ENCODE measurements at regions not wholly inside any gene's neighbourhood (a gene's known extent, or its start where the extent isn't known, plus 50 kb on each side); places are given as distances from the start of the nearest gene placed in this dataset.

GRCh38 chr9:86747711-86748110 lies 199.6 kb downstream of the GAS1 start:
- no peak overlapping the region for H3K4me3 ChIP-seq
- no peak overlapping the region for H3K27ac ChIP-seq

- Histone ChIP-seq H3K27ac (peak overlapping the region in 5 of 21 experiments; percentile 4 to 59 (median 38)), H3K4me3 (no peak overlapping the region)
Observed at GRCh38 chr9:86741311-86742208, 205.7 kb downstream of the GAS1 start.

GRCh38 chr9:86735772-86736458 lies 211.4 kb downstream of the GAS1 start:
- Histone ChIP-seq H3K4me3 (no peak overlapping the region), H3K27ac (no peak overlapping the region)

GRCh38 chr9:86734771-86735170 lies 212.5 kb downstream of the GAS1 start:
- peak overlapping the region in 3 of 21 experiments; percentile 21 to 51 (median 33) for H3K27ac ChIP-seq

GRCh38 chr9:86733929-86734328 lies 213.4 kb downstream of the GAS1 start:
- Histone ChIP-seq H3K4me3 (no peak overlapping the region), H3K27ac (peak overlapping the region in 1 of 21 experiments; percentile 42)

More at GRCh38 chr9:86734771-86735170, 212.5 kb downstream of the GAS1 start:
- H3K4me3 ChIP-seq = no peak overlapping the region

GRCh38 chr9:86732514-86733171 lies 214.7 kb downstream of the GAS1 start:
- Histone ChIP-seq H3K27ac (peak overlapping the region in 10 of 21 experiments; percentile 1 to 68 (median 47)), H3K4me3 (no peak overlapping the region)

- no peak overlapping the region for H3K4me3 ChIP-seq
- peak overlapping the region in 7 of 21 experiments; percentile 3 to 68 (median 60) for H3K27ac ChIP-seq
Observed at GRCh38 chr9:86731511-86732063, 215.7 kb downstream of the GAS1 start.

GRCh38 chr9:86730163-86730928 lies 217.0 kb downstream of the GAS1 start:
- Histone ChIP-seq H3K27ac (no peak overlapping the region), H3K4me3 (no peak overlapping the region)

GRCh38 chr9:86724529-86724928 lies 222.8 kb downstream of the GAS1 start:
- Histone ChIP-seq H3K27ac (no peak overlapping the region), H3K4me3 (no peak overlapping the region)

- peak overlapping the region in 17 of 21 experiments; percentile 32 to 87 (median 71) for H3K27ac ChIP-seq
Observed at GRCh38 chr9:86723346-86723745, 224.0 kb downstream of the GAS1 start.

GRCh38 chr9:86722706-86723075 lies 224.6 kb downstream of the GAS1 start:
- H3K27ac ChIP-seq = peak overlapping the region in 18 of 21 experiments; percentile 7 to 87 (median 74)

More at GRCh38 chr9:86723346-86723745, 224.0 kb downstream of the GAS1 start:
- no peak overlapping the region for H3K4me3 ChIP-seq

GRCh38 chr9:86721843-86722705 lies 225.2 kb downstream of the GAS1 start:
- Histone ChIP-seq H3K27ac (peak overlapping the region in 20 of 21 experiments; percentile 30 to 87 (median 72)), H3K4me3 (no peak overlapping the region)

More at GRCh38 chr9:86722706-86723075, 224.6 kb downstream of the GAS1 start:
- no peak overlapping the region for H3K4me3 ChIP-seq

- peak overlapping the region in 19 of 21 experiments; percentile 4 to 87 (median 60) for H3K27ac ChIP-seq
Observed at GRCh38 chr9:86721226-86721781, 226.0 kb downstream of the GAS1 start.

GRCh38 chr9:86720639-86721225 lies 226.6 kb downstream of the GAS1 start:
- Histone ChIP-seq H3K4me3 (no peak overlapping the region), H3K27ac (peak overlapping the region in 15 of 21 experiments; percentile 26 to 87 (median 66))

More at GRCh38 chr9:86721226-86721781, 226.0 kb downstream of the GAS1 start:
- H3K4me3 ChIP-seq = no peak overlapping the region

- no peak overlapping the region for H3K4me3 ChIP-seq
- peak overlapping the region in 2 of 21 experiments; percentile 15 to 39 for H3K27ac ChIP-seq
Observed at GRCh38 chr9:86718388-86719049, 228.8 kb downstream of the GAS1 start.

GRCh38 chr9:86716326-86716922 lies 230.9 kb downstream of the GAS1 start:
- Histone ChIP-seq H3K27ac (no peak overlapping the region), H3K4me3 (no peak overlapping the region)

Data from skin epidermis (tissue), 12 donors.